ENCODE measurements at regions not wholly inside any gene's neighbourhood (a gene's known extent, or its start where the extent isn't known, plus 50 kb on each side); places are given as distances from the start of the nearest gene placed in this dataset.

DNA sequence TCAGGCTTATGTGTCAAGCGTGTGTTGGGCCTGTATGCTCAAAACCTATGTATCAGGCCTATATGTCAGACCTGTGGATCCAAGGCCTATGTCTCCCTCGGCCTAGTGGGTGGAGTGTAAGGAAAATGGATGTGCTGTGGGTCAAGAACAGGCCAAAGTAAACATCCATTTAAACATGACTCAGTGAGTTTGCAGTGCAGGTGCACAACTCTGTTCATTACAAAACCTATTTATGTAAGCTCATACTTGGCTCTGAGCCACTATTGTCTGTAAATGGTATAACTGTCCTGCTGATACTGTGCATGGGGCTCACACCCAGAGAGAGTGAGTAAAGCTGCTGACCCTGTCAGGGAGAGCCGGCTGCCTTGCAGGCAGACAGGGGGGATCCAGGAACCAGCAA, 249.7 kb upstream of the AVPR1A start:
- no peaks in the 10 kb centered on the region for H3K9me3 Mint-ChIP-seq
- no peaks in the 10 kb centered on the region for H3K36me3 Mint-ChIP-seq (ENCODE audit: low read depth)
- H3K4me3 Mint-ChIP-seq = no peak overlapping the region
- no peak overlapping the region for H3K27ac Mint-ChIP-seq
- no peak for DNase-seq (ENCODE audit: low spot score)
- intact Hi-C loops (cut with micrococcal nuclease) = no loop called here
- no peaks in the 10 kb centered on the region for H3K4me1 Mint-ChIP-seq (ENCODE audit: low read depth)
- H3K27me3 Mint-ChIP-seq (ENCODE audit: insufficient read depth) = peaks cover 2% of the 10 kb centered on the region

DNA sequence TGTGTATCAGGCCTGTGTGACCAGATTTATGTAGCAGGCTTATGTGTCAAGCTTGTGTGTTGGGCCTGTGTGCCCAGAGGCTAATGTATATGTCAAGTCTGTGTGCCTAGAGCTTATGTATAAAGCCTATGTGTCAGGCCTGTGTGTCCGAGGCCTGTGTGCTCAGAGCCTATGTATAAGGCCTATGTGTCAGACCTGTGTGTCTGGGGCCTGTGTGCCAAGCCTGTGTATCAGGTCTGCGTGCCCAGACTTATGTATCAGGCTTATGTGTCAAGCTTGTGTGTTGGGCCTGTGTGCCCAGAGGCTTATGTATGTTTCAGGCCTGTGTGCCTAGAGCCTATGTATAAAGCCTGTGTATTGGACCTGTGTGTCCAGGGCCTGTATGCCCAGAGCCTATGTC, 249.3 kb upstream of the AVPR1A start:
- no peaks in the 10 kb centered on the region for H3K36me3 Mint-ChIP-seq (ENCODE audit: low read depth)
- no peak overlapping the region for H3K4me3 Mint-ChIP-seq
- no peak for DNase-seq (ENCODE audit: low spot score)
- peaks cover under 1% of the 10 kb centered on the region for H3K27me3 Mint-ChIP-seq (ENCODE audit: insufficient read depth)
- no peaks in the 10 kb centered on the region for H3K9me3 Mint-ChIP-seq
- H3K27ac Mint-ChIP-seq = no peak overlapping the region
- no peaks in the 10 kb centered on the region for H3K4me1 Mint-ChIP-seq (ENCODE audit: low read depth)
- intact Hi-C loops (cut with micrococcal nuclease) = no loop called here

DNA sequence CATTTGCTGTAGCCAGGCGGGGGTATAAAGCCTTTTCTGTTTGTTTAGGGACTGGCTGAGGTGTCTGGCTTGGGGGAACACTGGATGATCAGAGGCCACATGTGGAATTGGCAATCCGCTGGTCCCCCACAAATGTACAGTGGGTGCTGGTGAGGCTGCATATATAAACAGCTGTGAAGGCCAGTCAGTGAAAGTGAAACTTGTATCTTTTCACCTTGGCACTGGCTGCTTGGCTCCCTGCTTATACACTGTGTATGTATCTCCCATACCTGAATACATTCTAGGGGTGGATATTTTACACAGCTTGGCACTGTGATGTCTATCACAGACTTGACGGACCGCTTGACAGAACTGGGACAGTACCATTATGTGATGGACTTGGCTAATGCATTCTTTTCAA, 246.8 kb upstream of the AVPR1A start:
- H3K4me3 Mint-ChIP-seq = no peak overlapping the region
- intact Hi-C loops (cut with micrococcal nuclease) = no loop called here
- no peaks in the 10 kb centered on the region for H3K4me1 Mint-ChIP-seq (ENCODE audit: low read depth)
- no peak overlapping the region for H3K27ac Mint-ChIP-seq
- no peak for DNase-seq (ENCODE audit: low spot score)
- H3K9me3 Mint-ChIP-seq = no peaks in the 10 kb centered on the region
- H3K27me3 Mint-ChIP-seq (ENCODE audit: insufficient read depth) = no peaks in the 10 kb centered on the region
- H3K36me3 Mint-ChIP-seq (ENCODE audit: low read depth) = no peaks in the 10 kb centered on the region

DNA sequence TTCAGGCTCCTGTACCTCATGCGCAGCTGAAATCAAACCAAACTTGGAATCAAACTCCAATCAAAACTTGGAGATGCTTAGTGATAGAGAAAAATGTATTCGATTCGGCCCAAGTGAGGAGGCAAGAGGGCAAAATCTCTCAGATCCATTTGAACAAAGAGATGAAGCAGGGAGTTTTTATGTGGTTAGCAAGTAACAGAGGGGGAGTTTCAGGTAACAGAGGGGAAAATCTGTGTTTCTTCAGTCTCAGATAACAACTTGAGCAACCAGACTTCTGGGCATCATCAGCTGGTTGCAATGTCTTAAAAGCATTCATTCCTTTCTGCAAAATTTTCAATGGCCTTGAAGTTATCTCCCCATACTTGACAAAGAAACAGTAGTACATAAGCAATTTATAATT, 245.1 kb upstream of the AVPR1A start:
- Mint-ChIP-seq H3K9me3 (no peaks in the 10 kb centered on the region), H3K27ac (no peak overlapping the region), H3K4me1 (ENCODE audit: low read depth) (no peaks in the 10 kb centered on the region), H3K36me3 (ENCODE audit: low read depth) (no peaks in the 10 kb centered on the region), H3K27me3 (ENCODE audit: insufficient read depth) (no peaks in the 10 kb centered on the region), H3K4me3 (no peak overlapping the region)
- intact Hi-C loops (cut with micrococcal nuclease) = no loop called here
- DNase-seq (ENCODE audit: low spot score) = no peak

DNA sequence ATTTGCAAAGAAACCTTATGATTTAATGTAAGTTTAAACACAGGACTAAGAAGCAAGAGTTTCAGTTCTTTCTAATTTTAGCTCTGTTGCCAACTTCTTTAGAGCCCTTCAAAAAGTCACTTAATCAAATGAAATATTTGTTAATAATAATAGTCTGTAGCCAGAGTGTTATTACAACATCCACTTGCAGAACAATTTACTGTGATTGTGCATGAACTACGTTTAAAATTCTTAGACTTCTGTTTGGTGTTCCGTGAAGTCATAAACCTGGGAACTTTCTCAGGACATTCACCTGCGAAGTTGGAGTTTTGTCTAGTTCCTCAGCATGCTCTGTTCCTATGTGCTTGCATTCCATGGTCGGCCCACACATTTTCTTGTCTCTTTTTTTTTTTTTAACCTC, 244.0 kb upstream of the AVPR1A start:
- H3K4me1 Mint-ChIP-seq (ENCODE audit: low read depth) = no peaks in the 10 kb centered on the region
- no peak overlapping the region for H3K27ac Mint-ChIP-seq
- no peaks in the 10 kb centered on the region for H3K27me3 Mint-ChIP-seq (ENCODE audit: insufficient read depth)
- H3K9me3 Mint-ChIP-seq = no peaks in the 10 kb centered on the region
- H3K36me3 Mint-ChIP-seq (ENCODE audit: low read depth) = no peaks in the 10 kb centered on the region
- H3K4me3 Mint-ChIP-seq = no peak overlapping the region
- intact Hi-C loops (cut with micrococcal nuclease) = no loop called here
- DNase-seq (ENCODE audit: low spot score) = no peak

DNA sequence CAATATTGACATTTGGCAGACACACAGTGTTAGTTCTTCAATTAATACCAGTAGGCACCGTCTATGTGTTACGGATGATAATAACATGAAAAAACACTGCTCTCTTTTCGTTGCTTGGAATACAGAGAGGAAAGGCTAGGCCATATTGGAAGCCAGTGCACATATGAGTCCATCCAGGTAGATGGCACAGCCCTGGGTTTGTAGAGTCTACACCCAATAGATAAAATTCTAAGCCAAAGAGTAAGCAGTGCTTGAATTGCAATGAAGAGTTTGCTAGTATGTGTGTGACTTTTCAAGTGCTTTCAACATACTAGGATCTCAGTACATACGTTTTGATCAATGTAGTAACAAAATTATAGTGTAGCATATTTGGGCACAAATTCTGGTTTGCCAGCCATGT, 243.3 kb upstream of the AVPR1A start:
- H3K36me3 Mint-ChIP-seq (ENCODE audit: low read depth) = no peaks in the 10 kb centered on the region
- H3K4me1 Mint-ChIP-seq (ENCODE audit: low read depth) = no peaks in the 10 kb centered on the region
- no peak for DNase-seq (ENCODE audit: low spot score)
- intact Hi-C loops (cut with micrococcal nuclease) = no loop called here
- H3K4me3 Mint-ChIP-seq = no peak overlapping the region
- peaks cover 2% of the 10 kb centered on the region for H3K27me3 Mint-ChIP-seq (ENCODE audit: insufficient read depth)
- no peaks in the 10 kb centered on the region for H3K9me3 Mint-ChIP-seq
- no peak overlapping the region for H3K27ac Mint-ChIP-seq

DNA sequence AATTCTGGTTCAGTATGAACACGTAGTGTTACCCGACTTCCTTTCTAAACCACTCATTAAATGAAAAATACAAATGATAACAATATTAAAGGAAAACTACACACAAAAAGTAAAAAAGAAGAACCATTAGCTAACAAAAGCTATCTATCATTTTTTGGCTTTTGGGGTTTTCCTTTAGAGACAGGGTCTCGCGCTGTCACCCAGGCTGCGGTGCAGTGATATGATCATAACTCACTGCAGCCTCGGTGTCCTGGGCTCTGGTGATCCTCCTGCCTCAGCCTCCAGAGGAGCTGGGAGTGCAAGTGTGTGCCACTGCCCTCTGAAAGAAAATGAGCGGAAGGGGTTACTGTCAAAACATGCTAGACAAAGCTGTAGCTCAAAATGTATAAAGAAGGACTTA, 238.2 kb upstream of the AVPR1A start:
- no peaks in the 10 kb centered on the region for H3K9me3 Mint-ChIP-seq
- DNase-seq (ENCODE audit: low spot score) = no peak
- peaks cover 2% of the 10 kb centered on the region for H3K27me3 Mint-ChIP-seq (ENCODE audit: insufficient read depth)
- no peaks in the 10 kb centered on the region for H3K4me1 Mint-ChIP-seq (ENCODE audit: low read depth)
- no peak overlapping the region for H3K27ac Mint-ChIP-seq
- no peak overlapping the region for H3K4me3 Mint-ChIP-seq
- no peaks in the 10 kb centered on the region for H3K36me3 Mint-ChIP-seq (ENCODE audit: low read depth)
- intact Hi-C loops (cut with micrococcal nuclease) = no loop called here

DNA sequence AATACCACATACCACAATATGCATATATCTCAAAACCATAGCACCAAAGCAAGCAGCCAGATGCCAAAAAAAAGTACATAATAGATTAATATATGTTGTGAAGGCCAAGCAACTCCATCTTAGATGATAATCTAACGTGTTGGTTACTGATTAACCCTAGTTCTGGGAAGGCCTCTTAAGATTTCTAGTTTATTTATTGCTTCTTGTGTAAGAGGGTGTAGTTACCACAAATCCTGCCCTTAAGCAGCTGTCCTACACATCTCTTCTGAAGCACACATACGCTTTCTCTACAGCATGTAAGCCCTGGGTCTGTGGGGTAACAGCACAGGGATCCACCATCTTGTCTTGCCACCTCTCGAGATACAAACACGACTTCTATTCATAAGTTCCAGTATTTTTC, 236.8 kb upstream of the AVPR1A start:
- intact Hi-C loops (cut with micrococcal nuclease) = no loop called here
- no peak overlapping the region for H3K4me3 Mint-ChIP-seq
- H3K4me1 Mint-ChIP-seq (ENCODE audit: low read depth) = no peaks in the 10 kb centered on the region
- no peaks in the 10 kb centered on the region for H3K9me3 Mint-ChIP-seq
- DNase-seq (ENCODE audit: low spot score) = no peak
- H3K27ac Mint-ChIP-seq = no peak overlapping the region
- H3K27me3 Mint-ChIP-seq (ENCODE audit: insufficient read depth) = peaks cover 2% of the 10 kb centered on the region
- H3K36me3 Mint-ChIP-seq (ENCODE audit: low read depth) = no peaks in the 10 kb centered on the region

DNA sequence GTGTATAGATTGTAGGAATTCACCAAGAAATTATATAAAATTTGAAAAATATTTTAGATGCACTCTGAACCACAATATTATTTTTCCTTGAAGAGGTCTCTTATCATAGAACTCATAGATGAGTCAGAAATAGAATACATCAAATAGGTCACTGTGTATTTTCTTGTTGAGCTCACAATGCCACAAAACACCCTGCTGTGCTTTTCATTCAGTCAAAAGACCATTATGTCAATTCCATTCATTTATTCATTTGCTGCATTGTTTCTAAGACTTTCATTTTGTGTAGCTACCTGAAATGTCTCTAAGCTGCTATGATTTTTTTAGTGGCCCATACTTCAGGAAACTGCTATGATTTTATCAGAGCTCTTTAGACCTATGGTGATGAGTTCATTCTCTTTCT, 231.9 kb upstream of the AVPR1A start:
- no peak for DNase-seq (ENCODE audit: low spot score)
- H3K4me1 Mint-ChIP-seq (ENCODE audit: low read depth) = no peaks in the 10 kb centered on the region
- no peak overlapping the region for H3K27ac Mint-ChIP-seq
- intact Hi-C loops (cut with micrococcal nuclease) = no loop called here
- no peaks in the 10 kb centered on the region for H3K36me3 Mint-ChIP-seq (ENCODE audit: low read depth)
- no peaks in the 10 kb centered on the region for H3K27me3 Mint-ChIP-seq (ENCODE audit: insufficient read depth)
- H3K4me3 Mint-ChIP-seq = no peak overlapping the region
- H3K9me3 Mint-ChIP-seq = no peaks in the 10 kb centered on the region

DNA sequence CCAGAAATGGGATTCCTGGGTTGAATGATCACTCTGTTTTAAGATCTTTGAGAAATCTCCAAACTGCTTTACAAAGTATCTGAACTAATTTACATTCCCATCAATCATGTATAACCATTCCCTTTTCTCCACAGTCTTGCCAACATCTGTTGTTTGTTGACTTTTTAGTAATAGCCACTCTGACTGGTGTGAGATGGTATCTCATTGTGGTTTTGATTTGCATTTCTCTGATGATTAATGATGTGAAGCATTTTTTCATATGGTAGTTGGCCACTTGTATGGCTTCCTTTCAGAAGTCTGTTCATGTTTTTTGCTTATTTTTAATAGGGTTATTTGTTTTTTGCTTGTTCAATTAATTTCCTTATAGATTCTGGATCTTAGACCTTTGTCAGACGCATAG, 211.8 kb upstream of the AVPR1A start:
- H3K9me3 Mint-ChIP-seq = peaks cover 8% of the 10 kb centered on the region
- no peaks in the 10 kb centered on the region for H3K4me1 Mint-ChIP-seq (ENCODE audit: low read depth)
- H3K27ac Mint-ChIP-seq = no peak overlapping the region
- DNase-seq (ENCODE audit: low spot score) = no peak
- H3K36me3 Mint-ChIP-seq (ENCODE audit: low read depth) = no peaks in the 10 kb centered on the region
- intact Hi-C loops (cut with micrococcal nuclease) = no loop called here
- no peak overlapping the region for H3K4me3 Mint-ChIP-seq
- no peaks in the 10 kb centered on the region for H3K27me3 Mint-ChIP-seq (ENCODE audit: insufficient read depth)

DNA sequence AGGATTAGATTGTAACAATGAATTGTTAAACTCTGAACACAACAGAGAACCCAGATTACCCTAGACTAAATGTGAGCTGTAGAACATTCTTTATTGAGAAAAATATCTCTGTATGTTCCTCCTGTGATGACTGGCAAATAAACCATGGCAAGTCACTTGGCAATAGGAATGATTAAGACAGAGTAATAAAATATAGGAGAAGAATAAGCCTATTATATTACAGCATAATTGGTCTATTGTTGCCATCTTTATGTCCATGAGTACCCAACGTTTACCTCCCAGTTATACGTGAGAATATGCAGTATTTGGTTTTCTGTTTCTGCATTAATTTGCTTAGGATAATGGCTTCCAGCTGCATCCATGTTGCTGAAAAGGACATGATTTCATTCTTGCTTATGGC, 211.2 kb upstream of the AVPR1A start:
- Mint-ChIP-seq H3K27me3 (ENCODE audit: insufficient read depth) (no peaks in the 10 kb centered on the region), H3K4me3 (no peak overlapping the region), H3K4me1 (ENCODE audit: low read depth) (no peaks in the 10 kb centered on the region), H3K36me3 (ENCODE audit: low read depth) (no peaks in the 10 kb centered on the region), H3K27ac (no peak overlapping the region), H3K9me3 (peaks cover 8% of the 10 kb centered on the region)
- no peak for DNase-seq (ENCODE audit: low spot score)
- intact Hi-C loops (cut with micrococcal nuclease) = no loop called here

DNA sequence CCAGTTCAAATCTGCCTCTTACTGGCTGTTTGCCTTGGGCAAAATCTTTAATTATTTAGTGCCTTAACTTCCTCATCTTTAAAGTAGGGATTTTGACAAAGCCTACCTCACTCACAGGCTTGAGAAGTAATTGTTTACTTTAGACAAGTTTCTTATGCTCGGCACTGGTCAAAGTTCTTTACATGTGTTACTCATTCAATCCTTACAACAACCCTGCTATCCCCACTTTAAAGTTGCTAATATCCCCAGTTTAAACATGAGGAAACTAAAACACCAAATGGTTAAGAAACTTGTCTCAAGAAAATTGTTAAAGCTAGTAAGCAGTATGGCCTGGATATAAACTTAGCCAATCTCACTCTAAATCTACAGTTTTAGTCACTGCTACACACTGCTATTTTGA, 204.0 kb upstream of the AVPR1A start:
- H3K27me3 Mint-ChIP-seq (ENCODE audit: insufficient read depth) = no peaks in the 10 kb centered on the region
- intact Hi-C loops (cut with micrococcal nuclease) = no loop called here
- no peaks in the 10 kb centered on the region for H3K4me1 Mint-ChIP-seq (ENCODE audit: low read depth)
- no peak for DNase-seq (ENCODE audit: low spot score)
- no peak overlapping the region for H3K4me3 Mint-ChIP-seq
- no peak overlapping the region for H3K27ac Mint-ChIP-seq
- H3K36me3 Mint-ChIP-seq (ENCODE audit: low read depth) = no peaks in the 10 kb centered on the region
- no peaks in the 10 kb centered on the region for H3K9me3 Mint-ChIP-seq

DNA sequence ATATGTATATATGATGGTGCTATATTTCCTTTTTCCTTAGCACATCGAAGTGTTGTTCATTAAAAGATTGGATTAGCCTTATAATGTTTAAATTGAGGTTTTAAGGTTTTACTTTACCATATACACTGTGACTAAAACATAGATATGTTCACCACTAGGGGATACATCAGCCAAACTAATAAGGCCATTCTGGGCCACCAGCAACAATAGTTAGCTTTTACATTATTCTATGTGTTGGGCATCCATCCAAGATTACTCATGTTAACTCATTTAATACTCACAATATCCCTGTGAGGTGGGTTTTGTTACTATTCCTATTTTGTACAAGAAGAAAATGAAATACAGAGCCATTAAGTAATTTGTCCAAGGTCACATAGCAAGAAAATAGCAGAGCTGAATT, 202.6 kb upstream of the AVPR1A start:
- no peaks in the 10 kb centered on the region for H3K4me1 Mint-ChIP-seq (ENCODE audit: low read depth)
- no peak overlapping the region for H3K27ac Mint-ChIP-seq
- intact Hi-C loops (cut with micrococcal nuclease) = no loop called here
- no peaks in the 10 kb centered on the region for H3K27me3 Mint-ChIP-seq (ENCODE audit: insufficient read depth)
- DNase-seq (ENCODE audit: low spot score) = no peak
- H3K9me3 Mint-ChIP-seq = no peaks in the 10 kb centered on the region
- H3K36me3 Mint-ChIP-seq (ENCODE audit: low read depth) = no peaks in the 10 kb centered on the region
- no peak overlapping the region for H3K4me3 Mint-ChIP-seq

DNA sequence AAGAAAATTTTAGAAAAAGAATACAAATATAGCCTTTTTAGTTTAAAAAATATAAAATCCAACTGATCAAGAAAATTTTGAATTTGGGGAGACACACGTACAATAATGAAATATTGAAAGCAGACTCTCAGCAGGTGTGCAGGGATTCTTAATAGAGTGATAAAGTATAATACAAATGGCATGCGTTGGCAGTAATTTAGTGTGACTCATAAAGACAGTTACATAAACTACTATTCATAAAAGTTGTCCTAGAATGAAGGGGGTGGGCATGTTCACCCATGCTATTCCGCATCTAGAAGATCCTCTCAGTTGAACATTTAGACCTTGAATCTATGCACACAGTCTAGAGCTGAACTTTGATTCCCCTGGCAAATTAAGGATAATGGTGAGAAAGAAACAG, 200.4 kb upstream of the AVPR1A start:
- intact Hi-C loops (cut with micrococcal nuclease) = no loop called here
- H3K9me3 Mint-ChIP-seq = no peaks in the 10 kb centered on the region
- DNase-seq (ENCODE audit: low spot score) = no peak
- H3K27ac Mint-ChIP-seq = no peak overlapping the region
- H3K36me3 Mint-ChIP-seq (ENCODE audit: low read depth) = no peaks in the 10 kb centered on the region
- H3K4me3 Mint-ChIP-seq = no peak overlapping the region
- H3K27me3 Mint-ChIP-seq (ENCODE audit: insufficient read depth) = no peaks in the 10 kb centered on the region
- no peaks in the 10 kb centered on the region for H3K4me1 Mint-ChIP-seq (ENCODE audit: low read depth)

Data from activated T-helper 1 cell treated with anti-CD3 and anti-CD28 coated beads, Interleukin-12 subunit alpha, Interleukin-12 subunit beta, Interleukin-2, Interleukin-4 antibody, amounts not matched to agents 30 ng/mL and 10 ng/mL and 1 ng/mL, durations not matched to agents 14 hours and 24 hours and 36 hours (primary cell).